ENCODE measurements at regions not wholly inside any gene's neighbourhood (a gene's known extent, or its start where the extent isn't known, plus 50 kb on each side); places are given as distances from the start of the nearest gene placed in this dataset.
"Not testable (repeated sequence)": the region's sequence is repeated elsewhere in the genome, so short reads cannot be mapped to it uniquely, and the experiment has no call there.

GRCh38 chr9:94425312-94425711, 96.9 kb upstream of the NUTM2F start:
- not testable (repeated sequence) for ATAC-seq (replicated peaks; ENCODE audit: extremely low read depth, poor library complexity, severe bottlenecking); DNase-seq (ENCODE audit: low spot score in 2 of 2); H3K4me1 Mint-ChIP-seq; H3K27ac Mint-ChIP-seq (ENCODE audit: low read depth); H3K36me3 Mint-ChIP-seq (ENCODE audit: insufficient read depth); H3K4me3 Mint-ChIP-seq; H3K27me3 Mint-ChIP-seq; H3K9me3 Mint-ChIP-seq

GRCh38 chr9:94437128-94437527, 108.7 kb upstream of the NUTM2F start:
- DNase-seq (ENCODE audit: low spot score in 2 of 2); H3K27ac Mint-ChIP-seq (ENCODE audit: low read depth); H3K27me3 Mint-ChIP-seq; H3K4me1 Mint-ChIP-seq; H3K4me3 Mint-ChIP-seq; H3K9me3 Mint-ChIP-seq; ATAC-seq (replicated peaks; ENCODE audit: extremely low read depth, poor library complexity, severe bottlenecking): not testable (repeated sequence)
- peaks cover 14% of the 10 kb centered on the region for H3K36me3 Mint-ChIP-seq (ENCODE audit: insufficient read depth)

- not testable (repeated sequence) for H3K9me3 Mint-ChIP-seq; ATAC-seq (replicated peaks; ENCODE audit: extremely low read depth, poor library complexity, severe bottlenecking); H3K4me3 Mint-ChIP-seq; H3K27me3 Mint-ChIP-seq; H3K27ac Mint-ChIP-seq (ENCODE audit: low read depth); DNase-seq (ENCODE audit: low spot score in 2 of 2)
- peaks cover 14% of the 10 kb centered on the region for H3K4me1 Mint-ChIP-seq
- peaks cover 23% of the 10 kb centered on the region for H3K36me3 Mint-ChIP-seq (ENCODE audit: insufficient read depth)
Observed at GRCh38 chr9:94438336-94438735, 109.9 kb upstream of the NUTM2F start.

- DNase-seq (ENCODE audit: low spot score in 2 of 2); H3K27me3 Mint-ChIP-seq; H3K4me1 Mint-ChIP-seq; H3K4me3 Mint-ChIP-seq; H3K9me3 Mint-ChIP-seq; ATAC-seq (replicated peaks; ENCODE audit: extremely low read depth, poor library complexity, severe bottlenecking): not testable (repeated sequence)
- Mint-ChIP-seq H3K27ac (ENCODE audit: low read depth) (peak overlapping the region; percentile 56), H3K36me3 (ENCODE audit: insufficient read depth) (peaks cover 31% of the 10 kb centered on the region)
Observed at GRCh38 chr9:94441146-94441545, 112.7 kb upstream of the NUTM2F start.

GRCh38 chr9:94441796-94442195, 113.1 kb upstream of the PCAT7 start:
- no peak for DNase-seq (ENCODE audit: low spot score in 2 of 2)
- H3K4me3 Mint-ChIP-seq: no peak overlapping the region
- no peak for ATAC-seq (replicated peaks; ENCODE audit: extremely low read depth, poor library complexity, severe bottlenecking)
- peaks cover 6% of the 10 kb centered on the region for H3K4me1 Mint-ChIP-seq
- H3K9me3 Mint-ChIP-seq: no peaks in the 10 kb centered on the region
- H3K27ac Mint-ChIP-seq (ENCODE audit: low read depth): no peak overlapping the region
- H3K27me3 Mint-ChIP-seq: no peaks in the 10 kb centered on the region
- H3K36me3 Mint-ChIP-seq (ENCODE audit: insufficient read depth): peaks cover 37% of the 10 kb centered on the region

- no peak for DNase-seq (ENCODE audit: low spot score in 2 of 2)
- Mint-ChIP-seq H3K9me3 (no peaks in the 10 kb centered on the region), H3K27me3 (no peaks in the 10 kb centered on the region), H3K4me3 (no peak overlapping the region), H3K27ac (ENCODE audit: low read depth) (no peak overlapping the region), H3K36me3 (ENCODE audit: insufficient read depth) (peaks cover 44% of the 10 kb centered on the region), H3K4me1 (peaks cover 5% of the 10 kb centered on the region)
- no peak for ATAC-seq (replicated peaks; ENCODE audit: extremely low read depth, poor library complexity, severe bottlenecking)
Observed at GRCh38 chr9:94443032-94443722, 111.7 kb upstream of the PCAT7 start.

- ATAC-seq (replicated peaks; ENCODE audit: extremely low read depth, poor library complexity, severe bottlenecking): no peak
Observed at GRCh38 chr9:94445863-94446262, 109.0 kb upstream of the PCAT7 start.

GRCh38 chr9:94449486-94449885, 105.4 kb upstream of the PCAT7 start:
- no peak overlapping the region for H3K4me3 Mint-ChIP-seq
- H3K27ac Mint-ChIP-seq (ENCODE audit: low read depth): no peak overlapping the region
- ATAC-seq (replicated peaks; ENCODE audit: extremely low read depth, poor library complexity, severe bottlenecking) (no peak), DNase-seq (ENCODE audit: low spot score in 2 of 2) (no peak)
- H3K27me3 Mint-ChIP-seq: no peaks in the 10 kb centered on the region
- H3K36me3 Mint-ChIP-seq (ENCODE audit: insufficient read depth): peaks cover 53% of the 10 kb centered on the region
- no peaks in the 10 kb centered on the region for H3K4me1 Mint-ChIP-seq
- no peaks in the 10 kb centered on the region for H3K9me3 Mint-ChIP-seq

More at GRCh38 chr9:94445863-94446262, 109.0 kb upstream of the PCAT7 start:
- no peak for DNase-seq (ENCODE audit: low spot score in 2 of 2)
- no peaks in the 10 kb centered on the region for H3K27me3 Mint-ChIP-seq
- no peaks in the 10 kb centered on the region for H3K9me3 Mint-ChIP-seq
- H3K36me3 Mint-ChIP-seq (ENCODE audit: insufficient read depth): peaks cover 53% of the 10 kb centered on the region
- no peak overlapping the region for H3K27ac Mint-ChIP-seq (ENCODE audit: low read depth)
- peaks cover 5% of the 10 kb centered on the region for H3K4me1 Mint-ChIP-seq
- no peak overlapping the region for H3K4me3 Mint-ChIP-seq

- peaks cover 29% of the 10 kb centered on the region for H3K9me3 Mint-ChIP-seq
- H3K4me3 Mint-ChIP-seq: no peak overlapping the region
- peaks cover 18% of the 10 kb centered on the region for H3K36me3 Mint-ChIP-seq (ENCODE audit: insufficient read depth)
- DNase-seq (ENCODE audit: low spot score in 2 of 2): no peak
- H3K27ac Mint-ChIP-seq (ENCODE audit: low read depth): no peak overlapping the region
- H3K4me1 Mint-ChIP-seq: no peaks in the 10 kb centered on the region
- no peaks in the 10 kb centered on the region for H3K27me3 Mint-ChIP-seq
- ATAC-seq (replicated peaks; ENCODE audit: extremely low read depth, poor library complexity, severe bottlenecking): no peak
Observed at GRCh38 chr9:94464790-94465189, 90.1 kb upstream of the PCAT7 start.

GRCh38 chr9:94472063-94472462, 82.8 kb upstream of the PCAT7 start:
- not testable (repeated sequence) for ATAC-seq (replicated peaks; ENCODE audit: extremely low read depth, poor library complexity, severe bottlenecking); H3K27ac Mint-ChIP-seq (ENCODE audit: low read depth); H3K9me3 Mint-ChIP-seq; H3K4me3 Mint-ChIP-seq; H3K4me1 Mint-ChIP-seq; H3K36me3 Mint-ChIP-seq (ENCODE audit: insufficient read depth); DNase-seq (ENCODE audit: low spot score in 2 of 2)
- peaks cover 31% of the 10 kb centered on the region for H3K27me3 Mint-ChIP-seq

- H3K27ac Mint-ChIP-seq (ENCODE audit: low read depth): no peak overlapping the region
Observed at GRCh38 chr9:94472806-94473360, 82.0 kb upstream of the PCAT7 start.

GRCh38 chr9:94478755-94479730, 75.8 kb upstream of the PCAT7 start:
- DNase-seq (ENCODE audit: low spot score in 2 of 2): no peak
- H3K27ac Mint-ChIP-seq (ENCODE audit: low read depth): no peak overlapping the region
- ATAC-seq (replicated peaks; ENCODE audit: extremely low read depth, poor library complexity, severe bottlenecking): no peak
- peaks cover 37% of the 10 kb centered on the region for H3K27me3 Mint-ChIP-seq
- H3K9me3 Mint-ChIP-seq: no peaks in the 10 kb centered on the region
- H3K36me3 Mint-ChIP-seq (ENCODE audit: insufficient read depth): peaks cover 2% of the 10 kb centered on the region
- H3K4me1 Mint-ChIP-seq: no peaks in the 10 kb centered on the region
- H3K4me3 Mint-ChIP-seq: no peak overlapping the region

More at GRCh38 chr9:94472806-94473360, 82.0 kb upstream of the PCAT7 start:
- DNase-seq (ENCODE audit: low spot score in 2 of 2) (no peak), ATAC-seq (replicated peaks; ENCODE audit: extremely low read depth, poor library complexity, severe bottlenecking) (no peak)
- Mint-ChIP-seq H3K27me3 (peaks cover 31% of the 10 kb centered on the region), H3K4me3 (no peak overlapping the region), H3K4me1 (no peaks in the 10 kb centered on the region), H3K36me3 (ENCODE audit: insufficient read depth) (peaks cover 5% of the 10 kb centered on the region), H3K9me3 (peaks cover 6% of the 10 kb centered on the region)

Data from central memory CD8-positive, alpha-beta T cell (primary cell).